HTR-8/SVneo (cell line): ENCODE measurements at regions not wholly inside any gene's neighbourhood (a gene's known extent, or its start where the extent isn't known, plus 50 kb on each side); places are given as distances from the start of the nearest gene placed in this dataset.
A peak's percentile ranks its signal among the peaks of the same experiment; 100 is the strongest.
"Not testable (repeated sequence)": the region's sequence is repeated elsewhere in the genome, so short reads cannot be mapped to it uniquely, and the experiment has no call there.

Experiments
- DNase-seq: peaks from one replicate; pipeline ENCODE4 v3.0.0; 2011; ENCODE audit warnings: low spot score, mixed read lengths; ENCODE audit not compliant: insufficient read length
- FAIRE-seq: peaks from 2 replicates; lab custom pipeline; 2011; peaks lifted over from hg19 to GRCh38; lab: Jason Lieb, UNC

DNA sequence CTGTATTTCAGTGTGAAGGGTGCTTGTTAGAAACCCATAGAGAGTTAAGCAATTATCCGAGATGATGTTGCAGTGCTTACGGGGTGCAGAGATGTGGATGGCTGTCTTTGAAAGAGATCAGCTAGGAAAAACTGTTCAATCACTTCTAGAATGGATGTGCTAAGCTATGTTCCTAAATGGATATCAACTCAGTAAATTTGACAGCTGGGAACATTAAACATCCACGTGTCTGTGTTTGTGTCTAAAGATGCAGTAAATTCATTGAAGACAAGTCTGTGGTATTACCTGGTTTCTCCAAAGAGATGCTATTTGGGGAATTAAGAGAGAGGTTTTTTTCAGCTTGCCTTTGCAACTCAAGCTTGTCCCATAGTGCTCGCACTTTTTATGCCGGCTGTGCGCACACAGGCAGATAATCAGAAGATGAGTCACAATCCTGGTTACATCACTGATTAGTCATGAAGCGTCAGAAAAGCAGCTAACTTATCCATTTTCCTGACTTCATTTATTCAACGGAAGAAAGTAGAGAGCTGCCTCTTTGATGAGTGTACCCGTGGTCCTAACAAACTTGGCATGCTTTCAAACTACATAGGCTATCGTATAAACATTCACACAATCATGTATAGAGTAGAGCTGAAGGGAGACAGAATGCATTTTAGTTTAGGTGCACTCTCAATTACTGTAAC, 691.7 kb upstream of the SLC35B3 start:
- peak; percentile 83 for FAIRE-seq
- DNase-seq, result peak; percentile 57

DNA sequence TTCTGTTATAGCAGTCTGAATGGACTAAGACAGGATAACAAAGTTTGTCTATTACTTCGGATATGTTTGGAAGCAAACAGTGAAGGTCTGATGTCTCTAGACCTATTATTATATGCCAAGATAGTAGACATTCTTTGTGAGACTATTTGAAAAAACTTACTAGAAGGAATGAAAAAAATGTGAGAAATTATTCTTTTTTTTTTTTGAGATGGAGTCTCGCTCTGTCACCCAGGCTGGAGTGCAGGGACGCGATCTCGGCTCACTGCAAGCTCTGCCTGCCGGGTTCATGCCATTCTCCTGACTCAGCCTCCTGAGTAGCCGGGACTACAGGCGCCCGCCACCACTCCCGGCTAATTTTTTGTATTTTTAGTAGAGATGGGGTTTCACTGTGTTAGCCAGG, 690.7 kb upstream of the SLC35B3 start:
- not testable (repeated sequence) for DNase-seq, FAIRE-seq

DNA sequence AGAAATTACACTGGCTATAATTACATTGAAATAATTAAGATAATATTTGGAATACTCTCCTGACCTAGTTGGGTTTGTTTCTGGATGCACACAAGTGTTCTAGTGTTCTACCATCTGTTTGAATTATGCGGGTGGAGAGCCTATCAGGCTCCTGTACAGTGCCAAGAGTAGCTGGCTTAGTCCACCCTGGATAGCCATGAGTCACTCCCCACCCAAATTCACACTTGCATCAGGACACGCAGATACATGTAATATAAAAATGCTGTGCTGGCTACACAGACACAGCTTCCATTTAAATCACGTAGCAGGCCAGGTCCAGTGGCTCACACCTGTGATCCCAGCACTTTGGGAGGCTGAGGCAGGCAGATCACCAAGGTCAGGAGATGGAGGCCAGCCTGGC, 686.2 kb upstream of the SLC35B3 start:
- DNase-seq (no peak), FAIRE-seq (peak; percentile 42)

DNA sequence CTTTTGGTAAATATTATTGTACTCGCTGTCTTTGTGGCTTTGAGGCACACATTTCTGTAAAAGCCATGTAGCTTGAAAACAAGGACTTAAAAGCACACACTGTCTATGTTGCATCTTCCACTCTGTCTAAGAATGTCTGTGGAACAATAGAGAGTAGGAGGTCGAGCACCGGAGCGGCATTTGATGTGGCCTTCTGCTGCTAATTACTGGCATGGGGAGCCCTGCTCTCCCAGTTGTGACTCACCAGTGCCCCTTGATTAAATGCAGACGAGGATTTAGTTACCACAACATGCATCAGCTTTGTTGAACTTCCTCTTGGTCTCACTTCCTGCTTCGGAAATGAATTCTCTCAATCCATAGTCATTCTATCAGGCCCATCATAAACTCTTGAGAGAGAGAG, 680.7 kb upstream of the SLC35B3 start:
- FAIRE-seq, result peak; percentile 42
- peak; percentile 12 for DNase-seq

DNA sequence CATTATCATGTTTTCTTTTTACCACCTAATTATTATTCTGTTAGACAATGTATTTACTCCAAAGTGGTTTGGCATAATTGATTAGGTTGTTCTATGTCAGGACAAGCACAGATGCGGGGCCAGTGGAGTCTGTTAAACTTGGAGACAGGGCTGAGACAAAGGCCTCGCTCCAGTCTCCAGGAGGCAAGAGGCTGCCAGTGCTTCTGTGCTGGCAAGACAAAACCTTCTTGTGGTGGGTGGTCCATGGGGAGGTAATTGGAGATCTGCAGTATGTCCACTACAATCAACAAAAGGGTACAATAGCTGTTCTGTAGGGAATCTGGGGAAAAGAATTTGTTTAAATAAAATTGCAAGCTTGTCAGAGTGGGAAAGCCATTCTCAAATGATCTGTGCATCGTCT, 677.2 kb upstream of the SLC35B3 start:
- no peak for FAIRE-seq
- DNase-seq, result no peak

DNA sequence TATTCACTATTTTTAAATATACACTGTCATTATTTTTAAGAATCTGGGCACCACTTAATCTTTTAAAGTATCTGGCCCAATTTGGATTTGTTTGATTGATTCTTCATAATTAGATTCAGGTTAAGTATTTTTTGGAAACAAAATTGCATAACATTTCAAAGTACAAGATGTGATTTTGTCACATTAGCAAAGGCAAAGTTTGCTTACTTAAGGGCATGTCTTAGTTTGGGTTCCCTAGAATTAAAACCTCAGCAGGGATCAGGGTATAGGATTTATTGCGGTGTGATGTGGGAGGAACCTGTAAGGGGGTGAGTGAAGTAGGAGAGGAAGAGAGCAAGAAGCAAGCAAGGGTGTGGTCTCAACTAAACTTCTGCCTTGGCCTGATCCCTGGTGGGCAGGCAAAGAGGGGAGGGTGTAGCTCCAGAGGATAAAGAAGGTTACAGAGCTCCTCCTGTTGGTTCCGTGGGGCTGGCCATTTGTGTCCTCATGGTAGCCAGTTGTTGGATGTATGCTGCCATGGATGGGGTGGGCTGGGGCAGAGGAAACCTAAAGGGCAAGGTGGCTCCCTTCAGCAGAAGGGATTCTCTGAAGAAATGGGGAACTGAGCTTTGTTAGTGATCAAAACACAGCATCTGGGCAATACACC, 668.7 kb upstream of the SLC35B3 start:
- FAIRE-seq, result no peak
- DNase-seq, result no peak

DNA sequence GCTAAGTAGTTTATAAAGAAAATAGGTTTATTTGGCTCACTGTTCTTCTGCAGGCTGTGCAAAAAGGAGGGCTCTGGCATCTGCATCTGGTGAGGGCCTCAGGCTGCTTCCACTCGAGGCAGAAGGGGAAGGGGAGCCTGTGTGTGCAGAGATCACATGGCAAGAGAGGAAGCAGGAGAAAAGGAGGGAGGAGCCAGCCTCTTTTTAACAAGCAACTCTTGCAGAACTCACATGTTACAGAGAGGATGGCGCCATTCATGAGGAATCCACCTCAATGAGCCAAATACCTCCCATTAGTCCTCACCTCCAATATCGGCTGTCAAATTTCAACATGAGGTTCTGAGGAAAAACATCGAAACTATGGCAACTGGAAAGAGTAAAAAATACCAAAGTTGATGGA, 666.6 kb upstream of the SLC35B3 start:
- FAIRE-seq (no peak), DNase-seq (no peak)

DNA sequence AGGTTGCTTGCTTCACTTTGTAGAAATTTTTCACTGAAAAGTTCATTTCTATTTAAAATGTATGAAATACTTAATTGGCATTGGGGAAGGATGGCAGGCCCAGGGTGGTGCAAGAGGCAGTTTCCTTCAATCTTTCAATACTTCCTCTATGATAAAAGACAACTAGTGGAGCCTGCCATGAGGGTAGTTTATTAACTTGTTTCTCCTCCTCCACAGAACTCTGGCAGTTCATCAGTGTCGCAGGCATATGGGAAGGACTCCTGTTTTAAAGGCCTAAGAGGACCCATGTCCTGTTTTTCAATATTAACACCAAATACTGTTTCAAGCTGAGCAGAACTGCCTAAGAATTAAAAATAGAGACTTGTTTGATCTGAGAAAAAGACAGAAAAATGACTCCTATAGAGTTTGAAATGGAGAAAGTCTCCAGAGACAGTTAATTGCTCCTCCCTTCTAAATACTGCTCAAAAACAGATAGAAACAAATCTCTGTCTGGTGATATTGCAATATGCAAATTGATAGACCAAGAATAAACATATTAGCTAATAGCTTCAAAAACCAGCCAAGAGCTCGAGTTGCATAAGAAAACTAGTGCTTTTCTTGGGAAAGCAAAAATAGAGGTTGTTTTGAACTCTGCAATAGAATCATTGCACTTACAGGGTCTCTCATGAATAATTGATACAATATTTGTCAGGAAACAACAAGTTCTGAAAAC, 665.7 kb upstream of the SLC35B3 start:
- FAIRE-seq (no peak), DNase-seq (no peak)

DNA sequence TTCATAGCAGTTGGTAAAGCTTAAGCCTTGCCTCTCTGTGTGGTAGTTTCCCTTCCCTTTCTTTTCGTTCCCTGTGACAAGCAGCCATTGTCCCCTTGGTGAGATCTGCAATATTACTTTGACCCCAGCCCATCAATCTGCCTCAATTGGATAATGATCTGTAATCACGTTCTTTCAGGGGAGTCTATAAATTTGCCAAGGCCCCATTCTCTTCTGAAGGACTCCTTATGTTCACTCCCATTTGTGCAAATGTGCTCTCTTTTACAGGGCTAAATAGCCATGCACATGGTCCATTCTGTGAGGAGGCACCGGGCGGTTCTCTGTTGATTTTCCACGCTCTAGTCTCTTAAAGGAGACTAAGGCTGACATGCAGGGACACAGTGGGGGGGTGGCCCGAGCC, 660.4 kb upstream of the SLC35B3 start:
- DNase-seq, result no peak
- no peak for FAIRE-seq

DNA sequence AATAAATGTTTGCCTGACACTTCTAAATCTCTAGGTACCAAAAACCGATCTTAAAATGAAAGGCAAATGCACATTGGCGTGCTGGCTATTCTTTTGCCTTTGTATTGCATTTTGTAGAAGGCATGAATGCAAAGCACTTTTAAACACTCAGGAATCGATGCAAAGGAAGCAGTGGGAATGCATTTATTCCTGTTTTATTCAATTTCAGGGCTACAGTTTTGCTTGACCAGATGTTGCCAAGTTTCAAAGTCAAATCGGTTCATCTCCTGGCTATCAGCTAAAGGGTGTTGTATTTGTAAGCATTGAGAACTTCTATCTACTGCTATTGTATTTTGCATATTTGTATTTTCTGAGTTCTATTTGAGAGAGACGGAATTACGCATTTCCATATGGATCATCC, 659.8 kb upstream of the SLC35B3 start:
- DNase-seq (no peak), FAIRE-seq (no peak)

DNA sequence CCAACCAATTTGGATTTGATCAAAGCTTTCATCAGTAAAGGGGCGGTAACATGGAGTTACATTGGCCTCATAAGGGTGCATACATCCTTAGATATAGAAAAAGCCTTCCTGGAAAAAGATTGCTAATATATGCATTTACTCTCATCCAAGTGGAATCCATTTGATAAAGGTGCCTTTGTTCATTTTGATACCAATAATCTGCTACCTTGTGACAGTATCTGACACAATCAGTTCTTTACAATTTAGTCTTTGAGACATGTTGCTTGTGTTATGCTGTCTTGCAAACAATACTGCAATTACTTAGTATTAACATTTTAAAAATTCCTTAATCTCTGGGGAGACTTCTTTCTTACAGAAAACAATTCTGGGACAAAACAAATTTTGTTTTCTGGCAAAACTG, 654.4 kb upstream of the SLC35B3 start:
- DNase-seq (no peak), FAIRE-seq (no peak)

DNA sequence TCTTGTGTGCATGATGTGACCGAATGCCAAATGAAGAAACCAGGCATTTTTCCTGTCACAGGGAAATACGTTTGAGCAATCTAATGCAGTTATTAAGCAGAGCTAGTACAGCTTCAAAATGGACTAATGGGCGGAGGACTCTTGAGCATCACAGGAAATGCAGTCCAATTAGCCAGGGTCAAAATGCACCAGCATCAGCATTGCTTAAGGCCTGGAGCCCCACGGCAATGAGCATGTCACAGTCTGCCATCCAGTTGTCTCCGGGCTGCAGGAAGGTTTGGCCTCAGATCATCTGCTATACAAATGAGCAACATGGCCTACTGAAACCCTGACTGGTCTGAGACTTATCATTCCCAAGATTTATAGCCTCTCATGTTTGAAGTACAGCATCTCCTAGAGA, 652.1 kb upstream of the SLC35B3 start:
- DNase-seq, result no peak
- FAIRE-seq, result no peak

DNA sequence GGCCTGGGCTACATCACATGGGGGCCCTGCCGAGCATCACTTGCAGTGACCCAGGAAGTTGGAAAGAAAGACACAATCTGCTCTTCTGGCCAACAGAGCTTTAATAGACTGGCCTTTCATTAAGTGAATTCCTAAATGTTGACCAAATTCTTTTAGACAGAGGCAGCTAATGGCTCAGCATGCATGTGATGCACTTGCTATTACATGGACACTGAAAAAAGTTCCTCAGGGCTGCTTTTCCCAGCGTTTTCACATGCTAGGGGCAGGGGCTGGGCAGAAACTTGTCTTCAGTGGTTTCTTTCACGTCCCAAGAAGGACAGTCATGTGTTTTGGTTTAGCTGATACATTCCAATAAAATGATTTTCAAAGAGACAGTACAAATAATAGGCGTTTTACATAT, 651.0 kb upstream of the SLC35B3 start:
- FAIRE-seq, result no peak
- DNase-seq, result no peak

DNA sequence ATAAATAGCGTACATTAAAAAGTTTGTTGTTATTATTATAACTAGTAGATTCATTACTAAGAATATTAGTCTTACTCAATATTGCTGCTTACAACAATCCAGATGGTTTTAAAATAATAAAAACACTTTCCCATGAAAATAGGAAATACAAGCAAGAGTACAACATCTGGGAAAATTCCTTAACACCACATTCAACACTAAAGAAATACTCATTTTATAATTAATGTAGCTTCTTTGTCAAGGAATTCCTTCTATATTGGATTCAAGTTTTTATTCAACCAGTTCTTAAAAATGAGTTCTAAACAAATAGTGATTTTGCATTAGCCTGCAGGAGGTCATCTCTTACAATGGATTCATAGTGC, 650.3 kb upstream of the SLC35B3 start:
- no peak for DNase-seq

DNA sequence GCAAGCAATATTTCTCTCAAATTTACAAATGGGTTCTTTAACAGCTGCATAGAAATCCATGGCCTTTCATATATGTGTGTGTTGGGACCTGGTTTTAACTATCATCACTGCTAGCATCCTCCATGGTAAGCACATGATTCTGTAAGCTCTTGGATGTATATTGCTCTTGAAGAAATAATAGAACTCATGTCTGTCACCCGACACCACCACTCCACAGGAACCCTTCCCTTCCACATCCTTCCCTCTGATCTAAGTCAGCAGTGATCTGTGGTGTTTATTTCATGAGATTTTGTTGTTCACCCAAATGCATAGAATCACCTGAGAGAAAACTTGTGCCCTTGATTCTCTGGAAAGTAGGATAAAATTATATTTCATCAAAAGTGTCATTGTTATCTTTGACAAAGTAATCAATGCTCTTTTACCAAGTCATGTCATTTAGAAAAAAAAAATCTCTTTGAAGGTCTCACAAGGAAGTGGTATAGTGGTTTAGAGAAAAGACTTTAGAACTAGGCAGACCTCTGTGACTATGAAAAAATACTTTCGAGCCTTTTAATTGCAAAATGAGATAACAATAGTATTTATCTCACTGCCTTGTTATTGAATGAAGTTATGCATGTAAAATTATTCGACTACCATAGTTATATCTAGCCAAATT, 649.8 kb upstream of the SLC35B3 start:
- FAIRE-seq (no peak), DNase-seq (no peak)

More for the DNA sequence above, 650.3 kb upstream of the SLC35B3 start:
- no peak for FAIRE-seq

DNA sequence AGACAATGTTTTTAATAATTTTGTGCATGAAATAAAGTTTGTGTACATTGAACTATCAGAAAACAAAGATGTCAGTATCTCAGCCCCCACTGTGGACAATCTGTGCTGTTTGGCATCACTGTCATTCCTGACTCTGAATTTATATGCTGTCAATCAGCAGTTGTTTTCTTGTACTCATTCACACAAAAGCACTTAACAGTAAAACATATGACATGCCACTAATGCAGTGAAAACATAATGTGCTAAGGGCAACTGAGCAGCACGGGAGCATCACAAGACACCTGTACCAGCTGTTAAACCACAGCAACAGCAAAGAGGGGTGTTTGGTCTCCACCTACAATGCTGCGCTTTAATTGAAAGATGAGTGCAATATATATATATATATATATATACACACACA, 647.8 kb upstream of the SLC35B3 start:
- DNase-seq (no peak), FAIRE-seq (no peak)

DNA sequence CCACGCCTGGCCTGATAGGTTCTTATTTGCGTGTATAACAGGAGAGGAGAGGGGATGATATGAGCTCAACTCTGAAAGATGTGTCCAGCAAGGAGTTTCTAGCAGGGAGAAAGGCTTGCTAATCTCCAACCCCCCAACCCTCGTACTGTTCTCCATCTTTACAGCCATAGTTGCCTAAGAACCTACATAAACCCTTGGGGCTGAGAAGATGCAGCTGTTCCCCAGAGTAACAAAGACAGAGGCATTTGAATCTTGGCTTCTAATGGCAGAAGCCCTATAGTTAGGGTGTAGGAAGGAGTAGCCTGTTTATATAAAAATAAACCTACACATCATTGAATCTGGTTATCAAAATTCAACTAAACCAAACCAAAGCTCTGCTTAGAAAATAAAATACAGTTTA, 631.4 kb upstream of the SLC35B3 start:
- no peak for FAIRE-seq

DNA sequence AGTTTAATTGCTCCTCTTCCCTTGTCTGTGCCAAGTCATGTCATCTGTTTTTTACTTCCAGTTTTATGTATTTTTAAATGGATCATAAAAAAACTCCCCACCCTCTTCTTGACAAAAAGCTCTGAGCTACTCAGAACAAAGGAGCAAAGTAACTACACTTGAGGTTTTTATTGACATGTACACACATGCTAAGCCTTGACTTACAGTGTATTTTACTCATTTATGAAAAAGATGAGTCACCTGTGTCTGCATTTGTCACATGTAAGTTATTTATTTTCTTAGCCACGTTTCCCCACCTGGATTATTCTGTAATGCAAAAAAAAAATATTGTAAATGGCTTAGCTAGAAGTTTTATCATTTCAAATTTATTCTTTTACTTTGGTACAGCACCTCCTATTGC, 628.8 kb upstream of the SLC35B3 start:
- no peak for DNase-seq

More for the DNA sequence above, 631.4 kb upstream of the SLC35B3 start:
- DNase-seq, result no peak

DNA sequence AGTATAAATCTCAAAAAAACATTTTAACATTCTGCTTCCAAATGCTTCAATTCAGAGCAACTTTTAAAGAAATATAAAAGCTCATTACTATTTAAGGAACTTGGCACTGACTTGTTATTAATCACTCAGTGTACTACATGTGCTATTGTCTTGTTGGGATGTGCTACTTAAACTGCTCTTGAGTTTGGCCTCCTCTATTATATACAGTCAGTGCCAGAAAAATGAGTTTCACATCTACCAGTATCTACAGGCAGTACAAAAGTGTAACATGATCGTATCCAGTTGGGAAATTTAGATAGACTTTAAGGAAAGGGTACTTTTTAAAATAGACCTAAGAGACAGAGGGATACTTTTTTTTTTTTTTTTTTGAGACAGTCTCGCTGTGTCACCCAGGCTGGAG, 627.3 kb upstream of the SLC35B3 start:
- DNase-seq (no peak), FAIRE-seq (no peak)

More for the DNA sequence above, 628.8 kb upstream of the SLC35B3 start:
- FAIRE-seq, result no peak

DNA sequence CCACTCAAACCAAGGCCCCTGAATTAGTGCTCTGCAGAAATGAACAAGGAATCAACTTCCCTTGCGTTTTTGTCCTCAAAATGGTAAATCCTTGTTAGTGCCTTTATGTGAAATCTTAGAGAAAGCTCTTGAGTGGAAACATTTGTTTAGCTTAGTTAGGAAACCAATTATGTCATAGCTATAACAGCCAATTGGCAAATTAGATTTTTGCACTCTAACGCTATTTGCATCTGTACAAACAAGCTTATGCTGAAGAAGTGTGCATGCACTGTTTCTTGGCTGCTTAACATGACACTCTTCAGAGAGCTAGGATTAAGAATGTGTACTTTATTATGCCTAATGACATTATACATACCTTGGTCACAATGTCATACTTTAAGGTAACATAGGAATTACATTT, 622.6 kb upstream of the SLC35B3 start:
- no peak for DNase-seq
- no peak for FAIRE-seq

DNA sequence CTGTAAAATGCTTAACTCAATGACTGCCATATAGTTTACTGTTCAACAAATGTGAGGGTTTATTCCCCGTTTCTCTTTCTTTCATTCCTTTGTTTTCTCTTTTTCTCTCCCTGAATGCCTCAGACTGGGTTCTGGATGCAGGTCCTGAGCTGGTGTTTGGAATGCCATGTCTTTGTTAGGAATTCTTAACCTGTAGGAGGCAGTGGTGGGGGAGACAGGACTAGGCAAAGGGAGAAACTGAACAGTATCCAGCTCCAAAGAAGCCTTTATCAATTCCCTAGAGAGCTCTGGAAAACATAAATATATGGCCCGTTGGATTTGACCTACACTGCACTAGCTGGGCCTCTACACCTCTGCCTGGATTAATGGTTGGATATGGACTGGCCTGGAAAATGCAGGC, 621.2 kb upstream of the SLC35B3 start:
- DNase-seq (no peak), FAIRE-seq (no peak)
